Panc1 (cell line): ENCODE measurements at regions not wholly inside any gene's neighbourhood (a gene's known extent, or its start where the extent isn't known, plus 50 kb on each side); places are given as distances from the start of the nearest gene placed in this dataset.

Source experiments
- POLR2AphosphoS5 ChIP-seq: IDR thresholded peaks from 2 replicates; pipeline ENCODE4 v1.6.1; 2012; ENCODE audit warnings: mild to moderate bottlenecking, low read depth, low read length, moderate library complexity
- TF ChIP-seq, protein P1 (sequence below): fragments of 450-650 bp; IDR thresholded peaks from 2 replicates; pipeline ENCODE4 v1.5.1; 2017; ENCODE audit warnings: mild to moderate bottlenecking

DNA sequence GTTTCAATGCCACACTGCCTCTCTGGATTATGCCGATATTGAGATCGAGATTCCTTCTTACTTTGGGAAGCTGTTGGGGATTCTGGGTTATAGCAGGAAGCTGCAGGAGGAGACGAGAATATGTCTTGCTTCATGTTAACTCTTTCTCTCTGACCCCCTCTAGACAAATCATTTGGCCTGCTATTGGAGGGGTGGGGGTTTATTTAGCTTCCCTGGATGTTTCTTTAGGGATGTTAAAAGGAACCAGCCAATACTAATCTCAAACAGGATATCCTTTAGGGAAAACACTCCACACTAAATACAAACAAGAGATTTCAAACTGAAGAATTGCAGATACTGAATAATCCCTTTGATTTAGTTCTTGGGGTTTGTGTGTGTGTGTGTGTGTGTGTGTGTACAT, 102.6 kb downstream of the TMEM100 start:
- TF ChIP-seq, protein P1, sequence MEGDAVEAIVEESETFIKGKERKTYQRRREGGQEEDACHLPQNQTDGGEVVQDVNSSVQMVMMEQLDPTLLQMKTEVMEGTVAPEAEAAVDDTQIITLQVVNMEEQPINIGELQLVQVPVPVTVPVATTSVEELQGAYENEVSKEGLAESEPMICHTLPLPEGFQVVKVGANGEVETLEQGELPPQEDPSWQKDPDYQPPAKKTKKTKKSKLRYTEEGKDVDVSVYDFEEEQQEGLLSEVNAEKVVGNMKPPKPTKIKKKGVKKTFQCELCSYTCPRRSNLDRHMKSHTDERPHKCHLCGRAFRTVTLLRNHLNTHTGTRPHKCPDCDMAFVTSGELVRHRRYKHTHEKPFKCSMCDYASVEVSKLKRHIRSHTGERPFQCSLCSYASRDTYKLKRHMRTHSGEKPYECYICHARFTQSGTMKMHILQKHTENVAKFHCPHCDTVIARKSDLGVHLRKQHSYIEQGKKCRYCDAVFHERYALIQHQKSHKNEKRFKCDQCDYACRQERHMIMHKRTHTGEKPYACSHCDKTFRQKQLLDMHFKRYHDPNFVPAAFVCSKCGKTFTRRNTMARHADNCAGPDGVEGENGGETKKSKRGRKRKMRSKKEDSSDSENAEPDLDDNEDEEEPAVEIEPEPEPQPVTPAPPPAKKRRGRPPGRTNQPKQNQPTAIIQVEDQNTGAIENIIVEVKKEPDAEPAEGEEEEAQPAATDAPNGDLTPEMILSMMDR: no peak
- TF ChIP-seq POLR2AphosphoS5: no peak
